ENCODE measurements at regions not wholly inside any gene's neighbourhood (a gene's known extent, or its start where the extent isn't known, plus 50 kb on each side); places are given as distances from the start of the nearest gene placed in this dataset.

- TF ChIP-seq CTCF (IDR thresholded peaks at IDR 0.05; ENCODE audit: insufficient read depth, low read depth, low read length): no peak
- TF ChIP-seq EZH2 (IDR thresholded peaks at IDR 0.05; ENCODE audit: insufficient read depth, low read length): no peak
Observed at GRCh38 chr4:96835991-96836390, 996.1 kb downstream of the PDHA2 start.
